RWPE1 (cell line): ENCODE measurements at regions not wholly inside any gene's neighbourhood (a gene's known extent, or its start where the extent isn't known, plus 50 kb on each side); places are given as distances from the start of the nearest gene placed in this dataset.

Experiments
- CTCF ChIA-PET: fragments of 350-600 bp; sonication (Branson Sonifier 250); formaldehyde crosslinking; extraction: SDS; loops from one replicate; lab custom pipeline; 2021; lab: Yijun Ruan, JAX
- POLR2A ChIA-PET: fragments of 400-600 bp; formaldehyde crosslinking; extraction: SDS; loops from one replicate; lab custom pipeline; 2020; ENCODE audit warnings: antibody characterized with exemption; ENCODE audit not compliant: low non-redundant PET; lab: Yijun Ruan, JAX
- DNase-seq: peaks from one replicate; pipeline ENCODE4 v3.0.0; 2012; ENCODE audit warnings: low spot score
- H3K27ac ChIP-seq: fragments of 450-650 bp; 2 replicates; pipeline ENCODE4 v1.5.1; 2017
- CTCF ChIP-seq: fragments of 450-650 bp; conservative IDR thresholded peaks from 2 replicates; pipeline ENCODE4 v1.5.1; 2017; ENCODE audit warnings: low read depth, mild to moderate bottlenecking

DNA sequence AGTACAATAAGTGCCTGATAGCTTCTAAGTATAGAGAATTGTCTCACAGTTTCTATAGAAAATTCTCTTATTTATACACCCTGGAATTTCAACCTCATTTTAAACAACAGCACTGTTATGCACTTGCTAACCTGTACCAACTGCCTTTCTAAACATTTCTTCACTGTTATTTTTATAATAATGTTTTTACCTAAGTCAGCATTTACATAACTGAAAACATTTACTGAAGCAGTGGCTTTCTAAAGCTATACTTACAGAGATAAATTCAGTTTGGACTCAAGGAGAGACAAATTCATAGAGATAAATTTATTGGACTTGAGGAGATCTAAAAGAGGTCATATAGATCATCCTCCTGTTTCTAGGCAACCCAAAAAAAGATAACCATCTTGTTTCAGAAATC is 686.6 kb upstream of the FAT3 start:
- POLR2A ChIA-PET, result no interaction called here
- H3K27ac ChIP-seq, result no peak overlapping the region
- DNase-seq, result no peak
- TF ChIP-seq CTCF, result no peak
- CTCF ChIA-PET, result interaction anchor here (0.8 kb wide), 1 partner anchor 202 kb away, joined by 3 read pairs; no protein-coding TSS in a partner anchor

- ChIA-PET POLR2A (no interaction called here), CTCF (no interaction called here)
- TF ChIP-seq CTCF, result no peak
Observed at GRCh38 chr11:91536366-91536765, 688.3 kb upstream of the FAT3 start.

GRCh38 chr11:91528965-91529364 is 695.7 kb upstream of the FAT3 start:
- no peak for DNase-seq
- CTCF ChIA-PET, result no interaction called here
- H3K27ac ChIP-seq, result no peak overlapping the region
- no peak for TF ChIP-seq CTCF
- POLR2A ChIA-PET, result no interaction called here

More at GRCh38 chr11:91536366-91536765, 688.3 kb upstream of the FAT3 start:
- no peak for DNase-seq
- no peak overlapping the region for H3K27ac ChIP-seq

DNA sequence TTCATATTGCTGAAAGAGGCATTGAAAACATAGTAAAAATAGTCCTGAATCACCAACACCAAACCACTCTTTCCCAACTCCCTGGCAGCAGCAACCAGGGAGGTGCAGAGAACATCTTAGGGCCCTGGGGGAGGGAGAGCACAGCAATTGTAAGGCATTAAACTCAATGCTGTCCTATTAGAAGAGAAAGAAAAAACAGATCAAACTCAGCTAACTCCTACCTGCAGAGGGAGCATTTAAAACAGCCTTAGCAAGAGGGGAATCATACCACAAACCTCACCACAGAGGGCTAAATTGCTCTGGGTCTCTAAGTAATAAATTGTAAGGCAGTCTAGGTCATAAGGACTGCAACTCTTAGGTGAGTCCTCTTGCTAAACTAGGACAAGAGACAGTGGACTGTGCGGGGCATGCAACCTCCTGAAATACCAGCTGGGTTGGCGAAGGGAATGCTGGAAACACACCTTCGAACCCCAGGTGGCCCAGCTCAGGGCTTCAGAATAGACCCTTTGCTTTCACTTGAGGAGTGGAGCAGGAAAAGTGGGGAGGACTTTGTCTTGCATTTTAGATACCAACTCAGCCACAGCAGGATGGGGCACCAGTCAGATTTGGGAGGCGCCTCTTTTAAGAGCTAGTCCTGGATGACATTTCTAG is 697.1 kb upstream of the FAT3 start:
- CTCF ChIA-PET, result no interaction called here
- no peak overlapping the region for H3K27ac ChIP-seq
- POLR2A ChIA-PET, result no interaction called here
- no peak for TF ChIP-seq CTCF
- DNase-seq, result no peak

- no peak for DNase-seq
- POLR2A ChIA-PET, result no interaction called here
- CTCF ChIA-PET, result interaction anchor here (0.7 kb wide), 1 partner anchor 133 kb away, joined by 4 read pairs; no protein-coding TSS in a partner anchor
- TF ChIP-seq CTCF, result no peak
- H3K27ac ChIP-seq, result no peak overlapping the region
Observed at GRCh38 chr11:91513734-91514133, 710.9 kb upstream of the FAT3 start.

- ChIA-PET CTCF (no interaction called here), POLR2A (no interaction called here)
- TF ChIP-seq CTCF, result no peak
- no peak for DNase-seq
- H3K27ac ChIP-seq, result no peak overlapping the region
Observed at GRCh38 chr11:91497847-91498246, 726.8 kb upstream of the FAT3 start.
